GM12874 (cell line): ENCODE measurements at regions not wholly inside any gene's neighbourhood (a gene's known extent, or its start where the extent isn't known, plus 50 kb on each side); places are given as distances from the start of the nearest gene placed in this dataset.
A peak's percentile ranks its signal among the peaks of the same experiment; 100 is the strongest.

Experiments used
- TF ChIP-seq, protein P1 (sequence below): IDR thresholded peaks from 2 replicates; pipeline ENCODE4 v1.5.1; 2011; ENCODE audit warnings: low read depth, mild to moderate bottlenecking, control low read depth, low read length, moderate library complexity; ENCODE audit not compliant: insufficient read depth

DNA sequence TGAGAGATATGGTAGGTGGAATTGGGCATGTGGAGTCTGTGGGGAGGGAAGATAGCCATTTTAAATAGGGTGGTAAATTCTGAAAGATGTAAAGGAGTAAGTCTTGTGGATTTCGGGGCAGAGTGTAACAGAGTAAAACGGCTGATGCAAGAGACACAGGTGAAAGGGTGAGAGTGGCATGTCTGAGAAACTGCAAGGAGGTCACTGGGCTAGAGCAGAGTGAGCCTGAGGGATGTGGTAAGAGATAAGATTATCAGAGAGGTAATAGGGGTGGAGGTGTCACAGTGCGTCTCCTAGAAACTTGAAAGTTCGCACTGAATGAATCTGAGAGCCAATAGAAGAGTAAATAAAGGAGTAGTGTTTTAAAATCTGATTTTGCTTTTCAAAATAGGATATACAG, 308.1 kb downstream of the EPM2A start:
- TF ChIP-seq, protein P1, sequence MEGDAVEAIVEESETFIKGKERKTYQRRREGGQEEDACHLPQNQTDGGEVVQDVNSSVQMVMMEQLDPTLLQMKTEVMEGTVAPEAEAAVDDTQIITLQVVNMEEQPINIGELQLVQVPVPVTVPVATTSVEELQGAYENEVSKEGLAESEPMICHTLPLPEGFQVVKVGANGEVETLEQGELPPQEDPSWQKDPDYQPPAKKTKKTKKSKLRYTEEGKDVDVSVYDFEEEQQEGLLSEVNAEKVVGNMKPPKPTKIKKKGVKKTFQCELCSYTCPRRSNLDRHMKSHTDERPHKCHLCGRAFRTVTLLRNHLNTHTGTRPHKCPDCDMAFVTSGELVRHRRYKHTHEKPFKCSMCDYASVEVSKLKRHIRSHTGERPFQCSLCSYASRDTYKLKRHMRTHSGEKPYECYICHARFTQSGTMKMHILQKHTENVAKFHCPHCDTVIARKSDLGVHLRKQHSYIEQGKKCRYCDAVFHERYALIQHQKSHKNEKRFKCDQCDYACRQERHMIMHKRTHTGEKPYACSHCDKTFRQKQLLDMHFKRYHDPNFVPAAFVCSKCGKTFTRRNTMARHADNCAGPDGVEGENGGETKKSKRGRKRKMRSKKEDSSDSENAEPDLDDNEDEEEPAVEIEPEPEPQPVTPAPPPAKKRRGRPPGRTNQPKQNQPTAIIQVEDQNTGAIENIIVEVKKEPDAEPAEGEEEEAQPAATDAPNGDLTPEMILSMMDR, result no peak

DNA sequence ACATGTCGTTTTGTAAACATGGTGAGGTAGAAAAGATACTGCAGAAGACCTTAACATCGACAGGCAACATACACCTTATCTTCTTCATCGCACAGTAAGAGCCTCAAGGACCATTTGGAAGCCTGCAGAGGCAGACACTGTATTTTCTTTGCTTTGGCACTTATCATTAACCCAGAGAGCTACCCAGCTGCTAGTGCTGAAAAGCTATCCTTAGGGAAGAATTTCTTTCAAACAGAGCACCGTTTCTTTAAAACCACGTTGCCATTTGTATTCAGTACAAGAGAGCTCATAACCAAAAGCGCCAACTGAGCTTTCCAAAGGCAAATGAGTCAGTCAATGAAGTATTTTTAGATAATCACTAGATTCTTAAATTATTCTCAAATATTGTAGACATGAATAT, 306.6 kb downstream of the EPM2A start:
- TF ChIP-seq, protein P1, result no peak

DNA sequence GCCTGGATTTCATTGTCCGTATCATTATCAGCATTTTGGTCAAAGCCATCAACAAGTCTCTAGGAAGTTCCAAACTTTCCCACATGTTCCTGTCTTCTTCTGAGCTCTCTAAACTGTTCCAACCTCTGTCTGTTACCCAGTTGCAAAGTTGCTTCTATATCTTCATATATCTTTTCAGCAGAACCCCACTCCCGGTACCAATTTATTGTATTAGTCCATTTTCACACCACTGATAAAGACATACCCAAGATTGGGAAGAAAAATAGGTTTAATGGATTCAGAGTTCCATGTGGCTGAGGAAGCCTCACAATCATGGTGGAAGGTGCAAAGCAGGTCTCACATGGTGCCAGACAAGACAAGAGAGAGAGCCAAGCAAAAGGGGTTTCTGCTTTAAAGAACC, 293.2 kb downstream of the EPM2A start:
- TF ChIP-seq, protein P1, result no peak

DNA sequence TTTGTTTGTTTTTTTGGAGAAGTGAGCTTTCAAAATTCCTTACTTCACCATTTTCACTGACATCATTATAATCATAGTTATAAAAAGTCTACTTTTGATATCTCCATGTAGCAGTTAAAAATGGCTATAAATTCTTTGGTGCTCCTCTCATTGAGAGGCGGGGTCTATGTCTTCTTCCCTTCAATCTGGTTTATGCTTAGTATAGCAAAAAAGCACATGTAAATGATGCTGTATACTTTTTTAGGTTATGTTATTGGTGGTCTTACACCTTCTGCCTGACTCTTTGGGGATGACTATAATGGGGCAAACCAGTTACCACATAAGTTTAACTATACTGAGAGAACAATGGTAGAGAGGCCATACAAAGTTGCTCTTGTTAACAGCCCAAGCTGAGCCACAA, 289.6 kb downstream of the EPM2A start:
- TF ChIP-seq, protein P1, result no peak

DNA sequence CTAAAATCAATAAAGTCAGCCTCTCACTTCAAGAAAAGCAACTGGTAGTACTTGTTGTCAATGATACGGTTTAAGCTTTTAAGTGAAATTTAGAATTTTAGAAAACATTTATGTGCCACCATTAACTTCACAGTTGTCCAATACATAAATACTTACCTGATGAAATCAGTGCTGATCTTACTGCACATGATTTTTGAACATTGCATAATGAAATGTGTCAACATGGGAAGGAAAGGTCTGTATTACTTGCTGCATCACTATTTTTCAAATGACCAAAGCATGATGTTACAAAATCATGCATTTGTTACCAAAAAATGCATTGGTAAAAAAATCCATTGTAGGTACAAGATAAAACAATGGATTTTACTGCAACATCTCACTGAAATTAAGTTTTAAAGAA, 284.3 kb downstream of the EPM2A start:
- TF ChIP-seq, protein P1, result no peak

DNA sequence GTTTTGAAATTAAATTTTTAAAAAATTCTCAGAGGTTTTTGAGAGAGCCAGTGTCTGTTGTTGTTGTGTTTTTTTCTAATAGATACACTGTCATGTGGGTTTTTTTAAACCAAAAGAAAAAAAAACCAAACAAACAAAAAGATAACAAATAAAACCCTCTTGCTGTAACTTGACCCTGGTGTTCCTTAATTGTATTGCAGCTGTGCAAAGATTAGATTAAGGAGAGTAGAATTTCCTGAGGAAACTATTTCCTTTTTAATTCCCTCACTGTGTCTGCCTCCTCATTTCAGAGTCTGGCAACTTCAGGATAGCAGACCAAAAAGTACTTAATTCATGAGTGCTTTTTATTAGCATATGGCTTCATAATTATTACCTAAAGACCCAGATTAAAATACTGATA, 281.9 kb downstream of the EPM2A start:
- TF ChIP-seq, protein P1, result peak; percentile 20; the same call in 1 of the 2 replicates

DNA sequence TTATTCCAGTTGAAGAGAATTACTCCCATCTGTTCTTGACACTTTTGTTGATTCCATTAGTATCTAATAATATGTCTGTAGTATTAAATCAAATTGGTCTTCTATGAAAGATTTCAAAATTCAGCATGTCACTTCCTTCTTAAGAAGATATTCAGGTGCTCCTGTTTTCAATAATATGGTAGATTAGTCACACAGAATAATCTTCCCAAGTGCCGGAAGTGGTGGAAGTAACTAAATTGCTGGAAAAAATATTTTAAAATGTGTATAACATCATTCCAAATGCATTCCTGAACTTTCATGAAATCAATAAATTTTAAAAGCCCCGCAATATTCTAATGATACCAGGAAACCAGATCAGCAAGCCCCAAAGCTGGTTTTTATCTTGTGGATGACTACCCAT, 281.3 kb downstream of the EPM2A start:
- TF ChIP-seq, protein P1, result no peak

DNA sequence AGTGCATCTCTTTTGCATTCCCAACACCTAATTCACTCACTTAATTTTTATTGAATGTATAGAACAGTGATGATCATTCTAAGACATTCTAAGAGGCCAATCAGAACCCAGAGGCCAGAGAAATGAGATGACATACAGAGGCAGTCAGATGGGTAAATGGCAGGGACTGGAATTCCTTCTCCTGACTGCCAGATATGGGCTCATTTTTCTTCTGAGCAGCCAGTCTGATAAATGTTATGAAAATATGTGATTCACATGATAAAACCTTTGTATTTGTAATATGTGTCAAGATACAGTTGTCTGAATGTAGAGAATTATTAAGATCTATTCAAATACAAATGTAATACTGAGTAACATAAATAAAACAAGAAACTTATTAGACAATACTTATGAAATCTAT, 277.8 kb downstream of the EPM2A start:
- TF ChIP-seq, protein P1, result no peak
